ENCODE measurements at regions not wholly inside any gene's neighbourhood (a gene's known extent, or its start where the extent isn't known, plus 50 kb on each side); places are given as distances from the start of the nearest gene placed in this dataset.

- TF ChIP-seq ZNF518A (tag by site-specific recombination; conservative IDR thresholded peaks at IDR 0.05; ENCODE audit: low read depth) (no peak; the same call in 1 of the 2 replicates), MEIS1 (CRISPR knock-in tag; IDR thresholded peaks at IDR 0.05; ENCODE audit: borderline replicate concordance) (no peak), ZBTB48 (tag by site-specific recombination; IDR thresholded peaks at IDR 0.05) (no peak), ZNF266 (tag by site-specific recombination; IDR thresholded peaks at IDR 0.05; ENCODE audit: low read depth) (no peak), HOXD13 (CRISPR knock-in tag; IDR thresholded peaks at IDR 0.05; ENCODE audit: borderline replicate concordance) (peak; percentile 95), SP3 (tag by site-specific recombination; IDR thresholded peaks at IDR 0.05) (peak; percentile 54), PRDM2 (tag by site-specific recombination; IDR thresholded peaks at IDR 0.05; ENCODE audit: borderline replicate concordance) (no peak), TSHZ1 (tag by site-specific recombination; IDR thresholded peaks at IDR 0.05; ENCODE audit: borderline replicate concordance) (peak; percentile 97), ZNF416 (tag by site-specific recombination; IDR thresholded peaks at IDR 0.05) (no peak), ZBTB21 (tag by site-specific recombination; IDR thresholded peaks at IDR 0.05) (peak; percentile 64), ZBTB1 (tag by site-specific recombination; IDR thresholded peaks at IDR 0.05) (0 out of 2 replicates have a peak, but pooled peaks have one; percentile 45), ZNF37A (tag by site-specific recombination; IDR thresholded peaks at IDR 0.05) (no peak), ZNF175 (tag by site-specific recombination; IDR thresholded peaks at IDR 0.05) (no peak), ZNF626 (tag by site-specific recombination; IDR thresholded peaks at IDR 0.05) (no peak), KLF9 (tag by site-specific recombination; IDR thresholded peaks at IDR 0.05; ENCODE audit: low read depth) (no peak), PRDM4 (tag by site-specific recombination; IDR thresholded peaks at IDR 0.05) (peak; percentile 89), ZEB2 (tag by site-specific recombination; IDR thresholded peaks at IDR 0.05) (peak; percentile 97), ZNF221 (tag by site-specific recombination; IDR thresholded peaks at IDR 0.05; ENCODE audit: borderline replicate concordance) (no peak), ZNF548 (tag by site-specific recombination; IDR thresholded peaks at IDR 0.05) (no peak), ZNF350 (tag by site-specific recombination; IDR thresholded peaks at IDR 0.05) (no peak)
Measured at GRCh38 chr4:119729835-119730670, 101.4 kb upstream of the PDE5A start (continued).

All from HEK293 (cell line).